ENCODE measurements at regions not wholly inside any gene's neighbourhood (a gene's known extent, or its start where the extent isn't known, plus 50 kb on each side); places are given as distances from the start of the nearest gene placed in this dataset.

DNA sequence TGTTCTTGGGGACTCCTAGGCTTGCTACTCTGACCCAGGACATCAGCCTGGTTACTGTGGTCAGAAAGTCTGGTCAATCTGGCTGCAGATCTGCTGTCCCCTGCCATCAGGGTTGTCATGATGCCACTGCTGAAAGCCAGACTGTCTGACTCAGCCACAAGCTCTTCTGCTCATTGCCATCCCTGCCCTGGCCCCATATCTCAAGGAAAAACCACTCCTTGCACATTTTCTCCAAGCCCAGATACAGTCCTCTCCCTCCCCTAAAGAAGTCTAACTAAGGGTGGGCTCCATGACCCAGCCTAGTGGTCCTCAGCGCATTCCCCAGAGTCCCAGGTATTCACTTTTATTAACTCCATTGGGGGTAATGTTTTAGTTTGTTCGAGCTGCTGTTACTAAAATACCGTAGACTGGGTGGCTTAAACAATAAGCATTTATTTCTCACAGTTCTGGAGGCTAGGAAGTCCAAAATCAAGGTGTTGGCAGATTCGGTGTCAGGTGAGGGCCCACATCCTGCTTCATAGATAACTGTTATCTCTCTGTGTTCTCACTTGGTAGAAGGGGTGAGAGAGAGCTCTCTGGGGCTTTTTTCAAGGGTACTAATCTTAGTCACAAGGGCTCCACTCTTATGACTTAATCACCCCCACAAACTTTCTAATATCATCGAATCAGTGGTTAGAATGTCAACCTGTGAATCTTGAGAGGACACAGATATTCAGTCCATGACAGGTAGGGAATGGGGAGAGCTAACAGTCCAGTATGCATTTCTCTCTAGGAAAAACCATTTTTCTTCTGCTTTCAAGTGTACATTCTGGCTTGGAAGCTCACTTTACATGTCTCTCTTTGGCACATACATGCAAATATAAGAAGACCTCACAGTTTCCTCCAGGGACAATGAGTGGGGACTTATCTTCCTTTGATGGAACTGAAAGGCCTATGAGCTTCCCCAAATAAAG, 94.8 kb upstream of the CXCR4 start:
- TF ChIP-seq, protein P1, sequence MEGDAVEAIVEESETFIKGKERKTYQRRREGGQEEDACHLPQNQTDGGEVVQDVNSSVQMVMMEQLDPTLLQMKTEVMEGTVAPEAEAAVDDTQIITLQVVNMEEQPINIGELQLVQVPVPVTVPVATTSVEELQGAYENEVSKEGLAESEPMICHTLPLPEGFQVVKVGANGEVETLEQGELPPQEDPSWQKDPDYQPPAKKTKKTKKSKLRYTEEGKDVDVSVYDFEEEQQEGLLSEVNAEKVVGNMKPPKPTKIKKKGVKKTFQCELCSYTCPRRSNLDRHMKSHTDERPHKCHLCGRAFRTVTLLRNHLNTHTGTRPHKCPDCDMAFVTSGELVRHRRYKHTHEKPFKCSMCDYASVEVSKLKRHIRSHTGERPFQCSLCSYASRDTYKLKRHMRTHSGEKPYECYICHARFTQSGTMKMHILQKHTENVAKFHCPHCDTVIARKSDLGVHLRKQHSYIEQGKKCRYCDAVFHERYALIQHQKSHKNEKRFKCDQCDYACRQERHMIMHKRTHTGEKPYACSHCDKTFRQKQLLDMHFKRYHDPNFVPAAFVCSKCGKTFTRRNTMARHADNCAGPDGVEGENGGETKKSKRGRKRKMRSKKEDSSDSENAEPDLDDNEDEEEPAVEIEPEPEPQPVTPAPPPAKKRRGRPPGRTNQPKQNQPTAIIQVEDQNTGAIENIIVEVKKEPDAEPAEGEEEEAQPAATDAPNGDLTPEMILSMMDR (IDR thresholded peaks at IDR 0.05), result no peak
- TF ChIP-seq POLR2A (IDR thresholded peaks at IDR 0.05), result no peak

Data from thyroid gland (tissue), 4 donors.